NCI-H82 treated with DMSO at 0.1 percent for 48 hours (cell line): ENCODE measurements at regions not wholly inside any gene's neighbourhood (a gene's known extent, or its start where the extent isn't known, plus 50 kb on each side); places are given as distances from the start of the nearest gene placed in this dataset.

Source experiments
- DNase-seq: peaks from one replicate; lab custom pipeline; 2025; ENCODE audit not compliant: unreplicated experiment; lab: John Stamatoyannopoulos, UW

GRCh38 chr19:27750391-27751043 lies 1462.4 kb downstream of the UQCRFS1 start:
- no peak for DNase-seq

- no peak for DNase-seq
These were observed 1464.3 kb downstream of the UQCRFS1 start for GRCh38 chr19:27748551-27749152.

GRCh38 chr19:27746691-27747380 lies 1466.1 kb downstream of the UQCRFS1 start:
- no peak for DNase-seq

- DNase-seq = no peak
These were observed 1466.9 kb downstream of the UQCRFS1 start for GRCh38 chr19:27745978-27746542.

GRCh38 chr19:27744926-27745768 lies 1467.8 kb downstream of the UQCRFS1 start:
- no peak for DNase-seq

- no peak for DNase-seq
These were observed 1470.9 kb downstream of the UQCRFS1 start for GRCh38 chr19:27742041-27742440.

- no peak for DNase-seq
These were observed 1471.7 kb downstream of the UQCRFS1 start for GRCh38 chr19:27741236-27741635.

GRCh38 chr19:27740396-27740795 lies 1472.6 kb downstream of the UQCRFS1 start:
- no peak for DNase-seq

GRCh38 chr19:27738569-27739193 lies 1474.3 kb downstream of the UQCRFS1 start:
- DNase-seq = no peak

GRCh38 chr19:27736225-27736624 lies 1476.7 kb downstream of the UQCRFS1 start:
- DNase-seq = no peak

- DNase-seq = no peak
These were observed 1477.6 kb downstream of the UQCRFS1 start for GRCh38 chr19:27735314-27735713.

- no peak for DNase-seq
These were observed 1478.3 kb downstream of the UQCRFS1 start for GRCh38 chr19:27734496-27735220.

GRCh38 chr19:27733551-27734266 lies 1479.2 kb downstream of the UQCRFS1 start:
- DNase-seq = no peak

GRCh38 chr19:27729332-27729731 lies 1483.6 kb downstream of the UQCRFS1 start:
- no peak for DNase-seq

- no peak for DNase-seq
These were observed 1490.3 kb downstream of the UQCRFS1 start for GRCh38 chr19:27722625-27723024.

- no peak for DNase-seq
These were observed 1492.8 kb downstream of the UQCRFS1 start for GRCh38 chr19:27720155-27720554.

GRCh38 chr19:27719034-27719433 lies 1493.9 kb downstream of the UQCRFS1 start:
- DNase-seq = no peak

GRCh38 chr19:27718234-27718633 lies 1494.7 kb downstream of the UQCRFS1 start:
- DNase-seq = no peak

- DNase-seq = no peak
These were observed 1495.1 kb downstream of the UQCRFS1 start for GRCh38 chr19:27717825-27718224.
